HG02798 (cell line): ENCODE measurements at regions not wholly inside any gene's neighbourhood (a gene's known extent, or its start where the extent isn't known, plus 50 kb on each side); places are given as distances from the start of the nearest gene placed in this dataset.
"Not testable (repeated sequence)": the region's sequence is repeated elsewhere in the genome, so short reads cannot be mapped to it uniquely, and the experiment has no call there.

ENCODE experiments used
- ATAC-seq: cut with Tn5 transposase; IDR thresholded peaks from one replicate; pipeline ENCODE4 v1.9.1; 2021; ENCODE audit warnings: mild to moderate bottlenecking; ENCODE audit not compliant: unreplicated experiment, poor library complexity

DNA sequence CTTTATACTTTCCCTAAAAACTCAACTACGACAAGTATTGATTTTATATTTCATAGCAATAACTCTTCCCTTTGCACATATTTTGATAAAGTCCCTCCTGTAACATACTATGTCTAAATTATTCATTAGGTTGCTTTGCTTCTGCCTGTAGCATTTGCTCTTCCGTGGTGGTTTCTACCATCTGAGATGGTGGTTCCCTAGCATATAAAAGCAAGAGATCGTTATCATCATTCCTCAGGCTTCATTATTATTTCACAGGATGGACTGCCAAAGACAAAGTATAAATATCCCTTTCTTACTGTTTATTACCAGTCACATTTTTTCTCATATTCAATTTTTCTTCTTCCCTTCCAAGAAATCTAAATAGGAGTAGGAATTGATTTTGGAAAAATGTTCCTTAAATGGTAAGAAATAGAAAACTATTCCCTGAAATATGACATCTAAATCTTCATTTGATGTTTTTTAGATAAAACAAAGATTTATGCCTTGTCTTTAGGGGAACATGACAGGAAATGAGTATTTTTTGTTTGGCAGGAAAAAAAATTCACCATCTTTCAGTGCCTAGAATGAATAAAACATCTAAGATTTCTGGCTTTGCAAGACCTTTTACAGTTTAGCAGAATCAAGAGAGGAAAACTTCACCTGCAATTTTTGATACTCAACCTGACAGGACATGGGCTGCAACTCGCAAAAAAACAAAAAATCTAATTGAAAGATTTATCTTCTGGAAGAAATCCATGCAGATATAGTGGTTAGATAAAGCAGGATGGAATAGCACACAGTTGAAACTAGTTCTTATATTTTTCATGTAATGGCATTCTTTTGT, 340.0 kb downstream of the SPRY2 start:
- ATAC-seq, result no peak

DNA sequence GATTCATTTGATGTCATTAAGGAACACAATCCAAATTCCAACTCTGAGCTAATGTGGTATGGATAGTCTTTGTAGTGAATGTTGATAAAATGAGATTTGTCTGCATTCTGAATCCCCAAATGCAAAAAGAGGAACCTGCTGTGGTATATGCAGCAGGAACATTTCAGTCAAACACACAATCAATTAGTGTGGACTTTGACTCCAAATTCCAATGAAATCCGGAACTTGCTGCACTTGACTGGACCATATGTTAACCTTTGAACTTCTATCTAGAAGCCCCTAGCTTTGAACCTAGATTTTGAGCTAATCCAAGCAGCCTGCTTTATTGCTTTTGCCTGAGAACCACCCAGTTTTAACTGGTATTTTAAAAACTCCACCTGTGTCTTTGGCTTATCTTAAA, 341.3 kb downstream of the SPRY2 start:
- ATAC-seq, result no peak

DNA sequence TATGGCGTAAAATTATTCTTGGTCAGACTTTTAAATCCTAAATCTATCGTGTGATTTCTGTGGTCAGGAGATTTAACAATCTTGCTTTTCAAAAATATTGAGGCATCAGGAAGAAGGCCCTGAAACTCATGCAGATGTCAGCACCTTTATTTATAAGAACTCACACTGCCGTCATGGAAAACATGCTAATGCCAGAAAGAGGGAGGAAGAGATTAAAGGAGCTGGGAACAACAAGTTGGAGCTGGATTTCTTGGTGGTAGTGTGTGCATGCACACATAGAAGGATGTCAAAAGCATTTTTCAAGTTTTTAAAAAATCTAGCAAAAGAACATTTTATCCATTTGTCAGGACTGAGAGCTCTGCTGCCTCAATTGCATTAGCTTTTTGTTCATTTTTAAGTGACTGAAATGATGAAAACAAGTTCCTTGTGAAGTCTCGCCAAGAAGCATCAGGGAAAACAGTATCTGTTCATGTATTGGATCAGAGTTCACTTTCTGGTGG, 342.5 kb downstream of the SPRY2 start:
- ATAC-seq, result no peak

DNA sequence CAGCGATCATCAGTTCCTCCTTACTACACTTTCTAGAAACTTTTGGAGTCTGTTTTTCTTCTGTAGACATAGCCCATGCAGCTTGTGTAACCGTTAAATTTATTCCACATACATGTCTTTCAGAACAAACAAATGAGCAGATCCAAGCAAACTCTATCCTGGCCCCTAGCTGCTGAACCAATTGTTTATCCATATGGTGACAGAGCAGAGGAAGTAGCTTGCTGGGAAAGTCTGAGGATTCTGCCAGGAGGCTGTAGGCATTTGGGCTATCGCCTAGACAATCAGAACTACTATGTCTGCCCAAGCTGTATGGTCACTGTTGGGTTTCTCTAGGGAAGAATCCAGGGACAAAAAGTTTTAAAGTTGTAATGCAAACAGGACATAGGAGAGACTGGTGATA, 343.7 kb downstream of the SPRY2 start:
- ATAC-seq, result no peak

DNA sequence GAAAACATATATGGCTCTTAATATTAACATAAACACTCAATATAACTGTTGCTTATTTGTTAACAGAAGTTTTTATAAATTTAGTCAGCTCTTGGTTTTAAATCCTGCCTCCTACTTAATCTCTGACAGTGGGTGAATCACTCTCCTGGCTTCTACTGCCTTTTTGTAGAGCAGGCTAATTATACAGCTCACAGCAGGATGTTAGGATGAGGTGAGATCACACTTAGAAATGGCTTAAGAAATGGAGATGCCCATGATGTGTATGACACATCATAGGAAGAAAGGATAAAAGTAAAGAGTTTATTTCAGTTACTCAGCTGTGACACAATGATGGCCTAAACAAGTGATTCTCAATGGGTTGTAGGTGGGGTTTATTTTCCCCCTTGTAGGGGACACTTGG, 345.6 kb downstream of the SPRY2 start:
- no peak for ATAC-seq

DNA sequence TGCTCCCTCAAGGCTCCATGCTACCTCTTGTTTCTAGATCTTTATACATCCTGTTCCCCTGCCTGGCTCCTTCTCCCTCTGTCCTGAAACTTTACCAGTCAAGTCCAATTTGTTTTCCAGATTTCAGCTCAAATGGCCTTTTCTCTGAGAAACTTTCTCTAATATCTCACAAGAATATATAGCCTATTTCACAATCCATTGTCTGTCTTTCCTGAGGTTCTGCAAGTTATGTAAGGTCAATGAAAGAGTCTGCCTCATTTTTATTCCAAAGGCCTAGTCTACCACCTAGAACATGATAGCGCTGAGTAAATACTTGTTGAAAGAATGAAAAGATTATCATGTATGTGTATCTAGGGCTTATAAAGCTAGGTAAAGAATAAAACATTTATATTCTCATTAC, 348.8 kb downstream of the SPRY2 start:
- no peak for ATAC-seq

DNA sequence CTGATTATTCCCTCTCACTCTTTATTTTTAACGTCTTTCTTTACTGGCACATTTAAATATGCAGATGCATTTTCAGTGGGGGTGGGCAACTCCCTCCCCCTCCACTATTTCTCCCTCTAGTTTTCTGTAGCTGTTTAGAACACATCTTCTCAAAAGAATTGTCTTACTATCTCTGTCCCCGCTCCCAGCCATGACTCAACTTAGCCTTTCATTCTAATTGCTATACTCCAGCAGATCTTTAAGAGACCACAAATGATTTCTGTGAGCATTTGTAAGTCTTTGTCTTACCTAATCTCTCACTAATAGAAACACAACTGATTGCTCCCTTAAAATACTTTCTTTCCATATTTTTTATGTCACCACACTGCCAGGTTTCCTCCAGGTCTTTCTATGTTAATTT, 350.9 kb downstream of the SPRY2 start:
- no peak for ATAC-seq

DNA sequence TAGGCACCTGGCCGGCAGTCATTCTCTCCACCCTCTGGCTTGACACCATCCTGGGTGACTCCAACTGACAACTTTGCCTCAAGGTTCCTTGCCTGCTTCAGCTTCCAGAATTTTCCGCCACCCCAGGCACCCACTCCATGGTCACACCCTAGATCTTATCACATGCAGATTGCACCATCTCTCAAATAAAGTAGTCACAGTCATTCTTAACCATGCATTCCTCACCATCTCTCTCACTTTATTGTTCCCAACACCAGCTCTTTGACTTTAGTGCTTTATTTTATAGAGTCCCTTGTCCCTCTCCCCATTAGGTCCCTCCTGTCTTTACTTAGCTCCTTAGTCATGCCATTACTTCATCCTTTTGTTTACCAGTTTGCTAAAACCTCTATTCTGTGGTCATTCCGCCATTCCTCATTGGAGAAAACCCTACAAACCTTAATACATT, 351.7 kb downstream of the SPRY2 start:
- ATAC-seq, result no peak

DNA sequence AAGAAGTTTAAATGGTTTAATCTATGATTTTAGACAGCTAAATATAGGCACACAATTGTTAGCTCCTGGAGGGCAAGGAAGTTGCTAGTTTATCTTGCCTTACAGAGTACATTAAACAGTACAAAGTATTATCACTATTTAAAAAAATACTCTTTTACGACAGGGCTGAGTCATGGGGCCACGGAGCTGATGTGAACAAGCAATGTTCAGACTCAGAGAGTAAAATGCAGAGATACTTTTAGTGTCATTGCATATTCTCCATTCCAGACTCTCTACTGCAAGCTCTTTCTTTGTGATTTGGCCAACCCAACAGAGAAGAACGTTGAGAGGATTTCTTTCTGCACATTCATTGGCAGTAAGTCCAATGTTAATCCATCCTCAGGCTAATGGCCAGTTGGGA, 352.4 kb downstream of the SPRY2 start:
- ATAC-seq, result no peak

DNA sequence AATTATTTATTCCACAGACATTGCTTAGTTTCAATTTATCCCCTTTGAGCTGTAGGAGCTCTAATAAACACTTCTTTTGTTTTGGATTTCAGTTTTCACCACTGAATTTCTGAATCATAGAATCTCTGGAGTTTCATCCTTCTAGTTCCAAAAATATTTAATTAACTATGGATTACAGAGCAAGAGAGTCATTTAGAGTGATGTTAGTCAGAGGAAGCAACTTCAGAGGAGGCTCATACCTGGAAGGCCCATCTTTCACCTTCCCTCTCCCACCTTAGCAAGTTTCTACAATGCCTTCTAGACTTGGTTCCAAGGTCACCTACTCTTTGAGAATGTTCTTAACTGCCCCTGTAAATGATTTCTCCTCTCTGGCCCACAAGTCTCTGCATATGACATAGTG, 353.2 kb downstream of the SPRY2 start:
- ATAC-seq, result no peak

DNA sequence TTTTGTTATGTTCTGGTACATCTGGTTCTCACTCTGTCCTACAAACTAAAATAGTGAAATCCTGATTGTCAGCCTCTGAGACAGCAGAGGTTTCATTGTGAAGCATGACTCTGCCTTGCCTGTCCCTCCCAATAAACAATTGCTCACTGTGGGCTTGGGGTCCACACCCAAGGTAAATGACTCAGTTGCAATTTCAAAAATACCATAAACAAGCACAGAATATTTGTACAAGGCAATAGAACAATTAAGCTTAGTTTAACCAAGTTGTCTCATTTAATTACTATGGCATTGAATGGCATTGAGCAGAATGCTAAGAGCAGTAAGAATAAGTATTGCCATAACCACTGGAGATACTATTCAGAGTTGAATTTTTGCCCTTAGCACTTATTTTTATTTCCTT, 353.6 kb downstream of the SPRY2 start:
- no peak for ATAC-seq

DNA sequence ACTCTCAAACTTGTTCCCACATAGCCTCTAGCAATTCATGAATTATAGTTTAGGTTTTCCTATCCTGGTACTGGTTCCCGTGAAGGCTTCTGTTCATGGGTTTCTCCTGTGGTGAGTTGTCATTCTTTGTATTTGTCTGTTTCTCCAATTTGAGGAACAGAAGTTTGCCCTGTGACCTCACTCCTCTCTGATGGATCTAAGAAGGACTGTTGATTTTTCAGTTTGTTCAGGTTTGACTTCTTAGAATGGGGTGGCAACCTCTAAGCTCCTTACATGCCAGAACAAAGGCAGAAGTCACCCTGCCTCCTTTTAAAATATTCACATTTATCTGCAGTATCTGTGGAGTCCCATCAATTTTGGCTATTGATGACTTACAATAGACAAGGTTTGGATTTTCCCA, 354.0 kb downstream of the SPRY2 start:
- no peak for ATAC-seq

DNA sequence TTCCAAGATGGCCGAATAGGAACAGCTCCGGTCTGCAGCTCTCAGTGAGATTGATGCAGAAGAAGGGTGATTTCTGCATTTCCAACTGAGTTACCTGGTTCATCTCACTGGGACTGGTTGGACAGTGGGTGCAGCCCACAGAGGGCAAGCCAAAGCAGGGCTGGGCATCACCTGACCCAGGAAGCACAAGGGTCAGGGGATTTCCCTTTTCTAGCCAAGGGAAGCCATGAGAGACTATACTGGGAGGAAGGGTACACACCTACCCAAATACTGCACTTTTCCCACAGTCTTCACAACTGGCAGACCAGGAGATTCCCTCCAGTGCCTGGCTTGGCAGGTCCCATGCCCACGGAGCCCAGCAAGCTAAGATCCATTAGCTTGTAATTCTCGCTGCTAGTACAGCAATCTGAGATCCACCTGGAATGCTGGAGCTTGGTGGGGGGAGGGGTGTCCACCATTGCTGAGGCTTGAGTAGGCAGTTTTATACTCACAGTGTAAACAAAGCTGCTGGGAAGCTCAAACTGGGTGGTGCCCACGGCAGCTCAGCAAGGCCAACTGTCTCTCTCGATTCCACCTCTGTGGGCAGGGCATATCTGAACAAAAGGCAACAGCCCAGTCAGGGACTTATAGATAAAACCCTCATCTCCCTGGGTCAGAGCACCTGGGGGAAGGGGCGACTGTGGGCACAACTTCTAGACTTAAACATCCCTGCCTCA, 365.8 kb downstream of the SPRY2 start:
- not testable (repeated sequence) for ATAC-seq

DNA sequence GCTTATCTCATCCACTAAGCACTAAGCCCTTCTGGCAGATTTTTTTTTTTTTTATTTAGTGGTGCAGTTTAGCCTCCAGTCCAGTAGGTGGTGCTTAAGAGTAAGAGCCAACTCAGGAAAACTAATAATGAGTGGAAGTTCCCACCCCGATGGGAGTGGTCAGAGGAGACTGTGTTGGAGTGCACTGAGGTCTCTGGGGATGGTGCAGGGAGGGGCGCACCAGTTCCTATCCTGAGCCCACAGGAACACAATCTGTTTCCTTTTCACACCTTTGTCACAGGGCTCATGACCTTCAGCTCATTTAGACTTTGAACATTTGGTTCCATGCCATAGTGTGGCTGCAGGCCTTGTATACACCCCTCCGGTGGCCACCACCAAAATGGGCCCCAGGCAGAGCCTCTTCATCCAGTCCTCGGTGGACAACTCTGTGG, 367.4 kb downstream of the SPRY2 start:
- ATAC-seq, result peak; percentile 94

DNA sequence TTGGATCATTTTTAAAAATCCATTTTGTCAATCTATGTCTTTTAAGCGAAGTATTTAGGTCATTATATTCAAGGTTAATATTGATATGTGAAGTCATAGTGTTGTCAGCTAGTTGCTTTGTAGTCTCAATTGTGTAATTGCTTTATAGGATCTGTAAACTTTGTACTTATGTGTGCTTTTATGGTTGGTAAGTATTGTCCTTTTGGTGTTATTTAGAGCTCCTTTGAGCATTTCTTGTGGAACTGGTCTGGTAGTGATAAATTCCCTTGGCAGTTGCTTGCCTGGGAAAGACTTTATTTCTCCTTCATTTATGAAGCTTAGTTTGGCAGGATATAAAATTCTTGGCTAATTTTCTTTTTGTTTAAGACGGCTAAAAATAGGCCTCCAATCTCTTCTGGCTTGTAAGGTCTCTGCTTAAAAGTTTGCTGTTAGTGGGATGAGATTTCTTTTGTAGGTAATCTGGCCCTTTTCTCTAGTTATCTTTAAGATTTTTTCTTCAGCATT, 368.8 kb downstream of the SPRY2 start:
- ATAC-seq, result no peak

DNA sequence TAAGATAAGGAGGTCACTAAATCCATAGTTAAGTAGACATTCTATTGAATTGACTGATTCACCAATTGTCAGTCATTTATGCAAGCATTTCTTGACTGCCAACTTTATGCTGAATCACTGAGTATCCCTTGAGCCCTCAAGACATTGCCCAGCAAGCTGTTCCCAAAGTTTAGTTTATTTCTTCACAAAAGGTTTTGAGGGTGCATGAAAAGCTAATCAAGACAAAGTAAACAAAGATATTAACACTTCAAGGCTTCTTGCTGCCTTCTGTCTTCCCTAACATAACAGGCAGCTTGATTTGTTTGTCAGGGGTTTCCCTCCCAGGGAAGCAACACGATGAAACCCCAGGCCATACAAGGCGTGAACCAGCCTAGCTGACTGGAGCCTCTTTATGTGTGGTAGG, 374.4 kb downstream of the SPRY2 start:
- ATAC-seq, result no peak

DNA sequence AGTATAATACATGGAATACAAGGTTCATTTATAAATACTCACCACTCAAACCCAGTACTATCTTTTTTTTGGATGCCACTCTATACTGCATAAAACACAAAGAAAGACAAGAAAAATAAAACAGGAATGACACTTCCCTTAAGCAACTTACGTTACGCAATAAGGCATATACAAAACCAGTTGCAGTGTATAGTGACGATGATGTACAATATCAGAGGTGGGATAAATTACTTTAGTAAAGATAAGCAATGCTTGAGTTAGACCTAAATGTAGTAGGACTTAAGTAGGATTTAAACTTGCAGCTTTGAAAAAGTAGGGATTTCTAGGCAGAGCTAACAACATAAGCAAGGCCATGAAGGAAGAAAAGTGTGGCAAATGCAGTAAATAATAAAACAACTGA, 374.9 kb downstream of the SPRY2 start:
- no peak for ATAC-seq

DNA sequence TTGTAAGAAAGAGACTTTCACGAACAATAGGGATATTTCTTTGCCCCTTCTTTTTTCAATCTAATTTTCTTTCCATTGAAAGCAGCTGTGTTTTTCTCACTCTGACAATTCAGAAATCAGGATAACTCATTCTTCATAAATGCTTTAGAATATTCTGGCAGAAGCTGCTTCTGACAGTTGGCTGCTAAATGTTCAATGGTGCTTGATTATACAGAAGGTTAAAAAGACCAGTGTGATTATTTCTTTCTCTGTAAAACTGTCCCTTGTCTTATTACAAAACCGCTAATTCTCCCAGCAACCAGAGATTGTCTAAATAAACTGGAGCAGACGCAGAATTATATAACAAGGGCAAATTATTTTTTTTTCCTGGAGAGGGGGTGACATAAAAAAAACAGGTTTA, 394.4 kb downstream of the SPRY2 start:
- ATAC-seq, result no peak

DNA sequence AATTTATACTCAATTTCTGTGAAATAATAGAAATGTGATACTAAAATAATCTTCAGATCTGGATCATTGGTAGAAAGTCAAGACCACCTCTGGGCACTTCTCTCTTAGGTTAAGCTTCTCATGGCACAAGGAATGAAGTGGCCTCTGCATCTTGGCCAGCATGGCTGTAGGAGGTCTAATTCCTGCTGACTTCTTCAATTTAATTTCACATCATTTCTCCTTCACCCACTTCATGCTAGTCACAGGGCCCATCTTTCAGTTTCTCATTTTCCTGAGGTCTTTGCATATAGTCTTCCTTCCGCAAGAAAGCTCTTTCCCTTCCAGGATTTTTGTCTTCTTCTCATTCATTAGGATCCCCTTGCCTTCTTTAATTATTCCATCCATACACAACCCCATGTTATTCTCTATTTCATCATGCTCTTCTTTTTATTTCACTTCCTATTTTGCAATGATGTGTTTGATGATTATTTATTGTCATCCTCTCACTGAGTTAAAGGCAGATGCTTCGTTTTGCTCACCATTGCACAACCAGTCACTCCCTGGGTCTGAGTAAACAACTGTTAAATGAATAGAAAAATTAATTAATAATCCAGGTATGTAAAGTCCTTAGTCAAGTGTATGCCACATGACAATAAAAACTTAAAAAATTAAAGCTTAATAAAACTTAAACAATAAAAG, 397.4 kb downstream of the SPRY2 start:
- no peak for ATAC-seq

DNA sequence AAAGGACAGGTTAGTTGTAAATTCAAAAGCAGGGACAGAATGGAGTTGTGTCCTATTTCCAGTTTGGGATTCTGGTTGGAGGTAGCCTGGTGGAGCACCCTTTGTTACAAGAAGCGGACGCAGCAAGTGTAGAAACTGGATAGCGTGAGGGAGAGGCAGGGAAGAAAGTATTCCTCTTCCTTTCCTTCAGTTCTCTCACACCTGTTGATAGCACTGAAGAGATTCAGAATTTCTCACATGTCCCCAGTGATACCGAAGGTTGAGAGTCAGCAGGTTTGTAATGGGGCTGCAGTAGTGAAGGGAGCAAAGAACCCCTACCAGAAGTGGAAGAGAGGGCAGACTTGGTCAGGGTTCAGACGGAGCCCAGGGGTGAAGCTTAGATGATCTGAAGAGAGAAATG, 399.2 kb downstream of the SPRY2 start:
- no peak for ATAC-seq

DNA sequence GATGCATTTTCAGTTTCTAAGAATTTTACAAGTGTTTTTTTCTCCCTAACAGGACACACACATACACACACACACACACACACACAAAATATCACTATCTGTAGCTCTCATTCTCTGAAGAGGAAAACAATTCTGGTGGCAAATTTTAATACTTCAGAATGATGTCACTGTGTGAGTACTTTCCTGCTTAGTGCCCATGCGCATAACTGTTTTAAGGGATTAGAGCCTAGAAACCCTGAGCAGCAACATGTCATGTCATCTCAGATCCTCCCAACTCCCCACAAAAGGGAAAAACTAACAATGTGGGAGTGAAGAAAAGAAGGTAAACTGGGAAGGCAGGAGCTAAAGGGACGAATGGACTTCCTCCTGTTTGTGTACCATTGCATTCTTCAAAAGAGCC, 401.2 kb downstream of the SPRY2 start:
- ATAC-seq, result no peak
